ENCODE measurements at regions not wholly inside any gene's neighbourhood (a gene's known extent, or its start where the extent isn't known, plus 50 kb on each side); places are given as distances from the start of the nearest gene placed in this dataset.

DNA sequence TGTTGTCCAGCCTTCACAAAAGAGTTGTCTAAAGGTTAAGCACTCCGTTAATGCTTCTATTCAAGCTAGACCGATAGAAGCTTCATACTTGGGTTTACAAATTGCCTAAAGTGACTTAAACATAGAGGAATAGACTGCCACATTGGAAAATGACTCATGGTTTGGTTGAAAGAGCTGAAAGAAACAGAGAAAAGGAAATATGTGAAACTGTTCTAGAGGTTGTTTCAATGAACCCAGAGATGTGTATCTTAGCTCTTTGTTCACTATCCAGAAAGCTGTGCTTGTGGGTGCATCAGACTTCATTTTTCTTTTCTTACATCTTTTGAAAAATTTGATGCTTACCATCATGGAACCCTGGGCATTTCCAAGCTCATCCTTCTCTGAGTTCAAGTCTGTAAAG is 736.2 kb downstream of the INHBA start:
- Histone ChIP-seq H3K4me3 (no peak overlapping the region), H3K27me3 (no peaks in the 10 kb centered on the region), H3K27ac (no peak overlapping the region), H3K4me1 (replicated peaks in 1 of 2) (no peaks in the 10 kb centered on the region), H3K36me3 (replicated peaks in 1 of 2) (no peaks in the 10 kb centered on the region), H3K9me3 (replicated peaks in 1 of 3) (no peaks in the 10 kb centered on the region)
- no peak for DNase-seq
- WGBS, 4 donors = 73 to 88% (median 81%) methylated on average over 2 of the region's 2 CpGs
- intact Hi-C loops (cut with DNase I) = no loop called here
- no peak for TF ChIP-seq POLR2A (IDR thresholded peaks at IDR 0.05)
- TF ChIP-seq, protein P1, sequence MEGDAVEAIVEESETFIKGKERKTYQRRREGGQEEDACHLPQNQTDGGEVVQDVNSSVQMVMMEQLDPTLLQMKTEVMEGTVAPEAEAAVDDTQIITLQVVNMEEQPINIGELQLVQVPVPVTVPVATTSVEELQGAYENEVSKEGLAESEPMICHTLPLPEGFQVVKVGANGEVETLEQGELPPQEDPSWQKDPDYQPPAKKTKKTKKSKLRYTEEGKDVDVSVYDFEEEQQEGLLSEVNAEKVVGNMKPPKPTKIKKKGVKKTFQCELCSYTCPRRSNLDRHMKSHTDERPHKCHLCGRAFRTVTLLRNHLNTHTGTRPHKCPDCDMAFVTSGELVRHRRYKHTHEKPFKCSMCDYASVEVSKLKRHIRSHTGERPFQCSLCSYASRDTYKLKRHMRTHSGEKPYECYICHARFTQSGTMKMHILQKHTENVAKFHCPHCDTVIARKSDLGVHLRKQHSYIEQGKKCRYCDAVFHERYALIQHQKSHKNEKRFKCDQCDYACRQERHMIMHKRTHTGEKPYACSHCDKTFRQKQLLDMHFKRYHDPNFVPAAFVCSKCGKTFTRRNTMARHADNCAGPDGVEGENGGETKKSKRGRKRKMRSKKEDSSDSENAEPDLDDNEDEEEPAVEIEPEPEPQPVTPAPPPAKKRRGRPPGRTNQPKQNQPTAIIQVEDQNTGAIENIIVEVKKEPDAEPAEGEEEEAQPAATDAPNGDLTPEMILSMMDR (IDR thresholded peaks at IDR 0.05) = no peak

DNA sequence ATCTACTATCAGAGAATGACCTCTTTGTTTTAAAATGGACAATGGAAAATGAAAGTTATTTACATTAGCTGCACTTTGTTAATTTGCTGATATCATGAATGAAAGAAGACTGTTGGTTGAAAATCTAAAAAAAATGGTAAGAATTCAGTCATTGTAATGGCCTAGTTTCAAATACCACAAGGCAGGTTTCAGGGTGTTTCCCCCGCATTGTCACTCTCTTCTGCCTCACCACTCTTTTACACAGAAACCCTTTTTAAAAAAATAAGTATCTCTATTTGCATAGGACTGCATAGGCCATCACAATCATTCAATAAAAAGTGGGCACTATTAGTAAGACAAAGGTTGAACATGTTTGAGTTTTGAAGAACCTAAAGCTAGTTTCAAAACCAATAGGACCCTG is 737.1 kb downstream of the INHBA start:
- intact Hi-C loops (cut with DNase I) = no loop called here
- Histone ChIP-seq H3K4me3 (no peak overlapping the region), H3K27ac (no peak overlapping the region), H3K36me3 (replicated peaks in 1 of 2) (no peaks in the 10 kb centered on the region), H3K9me3 (replicated peaks in 1 of 3) (no peaks in the 10 kb centered on the region), H3K27me3 (no peaks in the 10 kb centered on the region), H3K4me1 (replicated peaks in 1 of 2) (no peaks in the 10 kb centered on the region)
- no peak for DNase-seq
- TF ChIP-seq, protein P1 (IDR thresholded peaks at IDR 0.05) = no peak
- no peak for TF ChIP-seq POLR2A (IDR thresholded peaks at IDR 0.05)
- WGBS, 4 donors = 91 to 100% (median 93%) methylated on average over 1 of the region's 1 CpG

DNA sequence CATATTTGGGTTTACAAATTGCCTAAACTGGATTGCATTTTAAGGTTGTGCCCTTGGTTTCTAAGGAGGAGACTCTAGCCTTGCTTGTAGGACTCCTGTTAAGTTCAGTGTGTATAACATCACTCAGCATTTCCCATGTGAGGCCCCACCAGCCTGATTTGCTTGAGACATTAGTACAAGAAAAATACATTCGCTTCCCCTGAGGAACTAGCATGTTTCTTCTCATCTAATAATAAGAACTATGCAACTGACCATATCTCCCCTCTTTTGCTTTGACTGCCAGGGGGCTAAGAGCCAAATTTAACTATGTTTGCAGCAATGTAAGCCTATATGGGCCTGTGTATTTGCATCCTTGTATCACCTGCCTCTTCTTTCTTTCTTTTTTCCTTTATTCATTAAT is 737.9 kb downstream of the INHBA start:
- intact Hi-C loops (cut with DNase I) = no loop called here
- Histone ChIP-seq H3K27me3 (no peaks in the 10 kb centered on the region), H3K4me3 (no peak overlapping the region), H3K36me3 (replicated peaks in 1 of 2) (no peaks in the 10 kb centered on the region), H3K4me1 (replicated peaks in 1 of 2) (no peaks in the 10 kb centered on the region), H3K9me3 (replicated peaks in 1 of 3) (no peaks in the 10 kb centered on the region), H3K27ac (no peak overlapping the region)
- 41 to 87% (median 48%) methylated on average over 1 of the region's 1 CpG for WGBS, 4 donors
- TF ChIP-seq POLR2A (IDR thresholded peaks at IDR 0.05) = no peak
- TF ChIP-seq, protein P1 (IDR thresholded peaks at IDR 0.05) = no peak
- DNase-seq = no peak

DNA sequence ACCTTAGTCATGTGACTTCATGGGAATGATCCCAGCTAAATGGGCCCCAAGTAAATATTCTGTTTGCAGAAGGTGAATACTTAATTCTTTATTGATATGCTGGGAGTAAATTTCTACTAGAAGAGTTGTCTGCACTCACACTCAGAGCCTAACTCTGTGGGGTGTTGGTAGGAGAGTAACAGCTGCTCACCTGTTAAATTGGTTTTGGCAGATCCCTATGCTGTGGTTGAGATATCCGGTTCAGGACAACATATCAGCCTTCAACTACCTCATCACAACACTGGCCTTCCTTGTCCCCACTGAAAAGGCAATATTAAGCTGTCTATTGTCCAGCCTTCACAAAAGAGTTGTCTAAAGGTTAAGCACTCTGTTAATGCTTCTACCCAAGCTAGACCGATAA is 738.3 kb downstream of the INHBA start:
- Histone ChIP-seq H3K9me3 (replicated peaks in 1 of 3) (no peaks in the 10 kb centered on the region), H3K4me3 (no peak overlapping the region), H3K27ac (no peak overlapping the region), H3K36me3 (replicated peaks in 1 of 2) (no peaks in the 10 kb centered on the region), H3K4me1 (replicated peaks in 1 of 2) (no peaks in the 10 kb centered on the region), H3K27me3 (no peaks in the 10 kb centered on the region)
- no peak for DNase-seq
- WGBS, 4 donors = 69 to 97% (median 84%) methylated on average over 2 of the region's 2 CpGs
- no peak for TF ChIP-seq POLR2A (IDR thresholded peaks at IDR 0.05)
- TF ChIP-seq, protein P1 (IDR thresholded peaks at IDR 0.05) = no peak
- intact Hi-C loops (cut with DNase I) = no loop called here
